H1 (cell line): ENCODE measurements at regions not wholly inside any gene's neighbourhood (a gene's known extent, or its start where the extent isn't known, plus 50 kb on each side); places are given as distances from the start of the nearest gene placed in this dataset.

ENCODE experiments used
- CREB1 ChIP-seq: IDR thresholded peaks from 2 replicates; pipeline ENCODE4 v1.6.1; 2012; ENCODE audit warnings: inconsistent platforms
- GABPA ChIP-seq: IDR thresholded peaks from 2 replicates; pipeline ENCODE4 v1.6.1; 2011; ENCODE audit warnings: mild to moderate bottlenecking, low read length, moderate library complexity, borderline replicate concordance; ENCODE audit not compliant: insufficient read depth
- KDM1A ChIP-seq: fragments of 200-600, 300-600 bp; sonication (generic); IDR thresholded peaks from 2 replicates; pipeline ENCODE4 v1.7.1; 2016; ENCODE audit warnings: mild to moderate bottlenecking, low read length, borderline replicate concordance
- POLR2A ChIP-seq, 2 experiments: IDR thresholded peaks; 1 replicate in 1 of 2; 2 replicates in 1 of 2; pipeline ENCODE4 v1.6.1; 2011; ENCODE audit warnings: low read depth in 2 of 2, low read length in 2 of 2, mild to moderate bottlenecking in 2 of 2; ENCODE audit errors: control extremely low read depth in 1 of 2
- RAD21 ChIP-seq, 2 experiments: IDR thresholded peaks in 1 of 2; conservative IDR thresholded peaks in 1 of 2; 2 replicates each; pipeline ENCODE4 v1.6.1; 2011; ENCODE audit warnings: low read depth in 2 of 2, low read length in 2 of 2, improper control_type of control experiment in 1 of 2, inconsistent platforms in 1 of 2, mild to moderate bottlenecking in 1 of 2, moderate library complexity in 1 of 2
- TF ChIP-seq, protein P1 (sequence below), 3 experiments: IDR thresholded peaks; 1 replicate in 2 of 3; 2 replicates in 1 of 3; pipeline versions ENCODE4 v1.5.1 to v1.6.1; 2011; ENCODE audit warnings: low read length in 3 of 3, mild to moderate bottlenecking in 3 of 3, inconsistent platforms in 2 of 3, low read depth in 1 of 3, moderate library complexity in 1 of 3; ENCODE audit not compliant: insufficient read depth in 1 of 3; ENCODE audit errors: control extremely low read depth in 1 of 3
- TF ChIP-seq, protein P2 (sequence below): fragments of 300-600 bp; sonication (generic); IDR thresholded peaks from 2 replicates; pipeline ENCODE4 v1.7.1; 2012; ENCODE audit warnings: low read length, moderate library complexity, mild to moderate bottlenecking, inconsistent platforms; ENCODE audit not compliant: insufficient replicate concordance

DNA sequence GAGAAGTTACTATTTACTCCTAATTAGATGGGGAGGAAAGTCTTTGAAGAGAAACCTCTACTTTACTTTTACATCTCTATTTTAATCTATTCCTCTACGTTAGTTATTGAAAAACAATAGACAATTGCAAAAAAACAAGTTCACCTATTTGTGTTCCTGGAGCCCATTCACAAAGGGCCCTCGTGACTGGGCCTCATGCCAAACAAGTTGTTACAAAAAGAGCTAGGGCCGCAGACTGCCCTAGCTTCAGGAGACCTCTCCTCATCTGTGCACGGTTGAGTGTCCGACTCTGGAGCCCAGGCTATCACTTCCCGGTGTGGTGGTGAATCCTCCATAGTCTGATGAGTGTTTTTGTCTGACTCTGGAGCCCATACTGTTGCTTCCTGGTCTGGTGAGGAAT, 190.9 kb downstream of the ZNF486 start:
- no peak for TF ChIP-seq KDM1A
- no peak for TF ChIP-seq POLR2A (IDR thresholded peaks at IDR 0.05; ENCODE audit: control extremely low read depth in 1 of 2, low read depth in 2 of 2, low read length in 2 of 2)
- no peak for TF ChIP-seq RAD21 (IDR thresholded peaks at IDR 0.05 in 1 of 2, conservative IDR thresholded peaks at IDR 0.05 in 1 of 2; ENCODE audit: low read depth in 2 of 2, low read length in 2 of 2)
- TF ChIP-seq, protein P1, sequence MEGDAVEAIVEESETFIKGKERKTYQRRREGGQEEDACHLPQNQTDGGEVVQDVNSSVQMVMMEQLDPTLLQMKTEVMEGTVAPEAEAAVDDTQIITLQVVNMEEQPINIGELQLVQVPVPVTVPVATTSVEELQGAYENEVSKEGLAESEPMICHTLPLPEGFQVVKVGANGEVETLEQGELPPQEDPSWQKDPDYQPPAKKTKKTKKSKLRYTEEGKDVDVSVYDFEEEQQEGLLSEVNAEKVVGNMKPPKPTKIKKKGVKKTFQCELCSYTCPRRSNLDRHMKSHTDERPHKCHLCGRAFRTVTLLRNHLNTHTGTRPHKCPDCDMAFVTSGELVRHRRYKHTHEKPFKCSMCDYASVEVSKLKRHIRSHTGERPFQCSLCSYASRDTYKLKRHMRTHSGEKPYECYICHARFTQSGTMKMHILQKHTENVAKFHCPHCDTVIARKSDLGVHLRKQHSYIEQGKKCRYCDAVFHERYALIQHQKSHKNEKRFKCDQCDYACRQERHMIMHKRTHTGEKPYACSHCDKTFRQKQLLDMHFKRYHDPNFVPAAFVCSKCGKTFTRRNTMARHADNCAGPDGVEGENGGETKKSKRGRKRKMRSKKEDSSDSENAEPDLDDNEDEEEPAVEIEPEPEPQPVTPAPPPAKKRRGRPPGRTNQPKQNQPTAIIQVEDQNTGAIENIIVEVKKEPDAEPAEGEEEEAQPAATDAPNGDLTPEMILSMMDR (IDR thresholded peaks at IDR 0.05; ENCODE audit: control extremely low read depth in 1 of 3, insufficient read depth in 1 of 3, low read depth in 1 of 3, low read length in 3 of 3) = no peak
- TF ChIP-seq CREB1 = no peak
- TF ChIP-seq, protein P2, sequence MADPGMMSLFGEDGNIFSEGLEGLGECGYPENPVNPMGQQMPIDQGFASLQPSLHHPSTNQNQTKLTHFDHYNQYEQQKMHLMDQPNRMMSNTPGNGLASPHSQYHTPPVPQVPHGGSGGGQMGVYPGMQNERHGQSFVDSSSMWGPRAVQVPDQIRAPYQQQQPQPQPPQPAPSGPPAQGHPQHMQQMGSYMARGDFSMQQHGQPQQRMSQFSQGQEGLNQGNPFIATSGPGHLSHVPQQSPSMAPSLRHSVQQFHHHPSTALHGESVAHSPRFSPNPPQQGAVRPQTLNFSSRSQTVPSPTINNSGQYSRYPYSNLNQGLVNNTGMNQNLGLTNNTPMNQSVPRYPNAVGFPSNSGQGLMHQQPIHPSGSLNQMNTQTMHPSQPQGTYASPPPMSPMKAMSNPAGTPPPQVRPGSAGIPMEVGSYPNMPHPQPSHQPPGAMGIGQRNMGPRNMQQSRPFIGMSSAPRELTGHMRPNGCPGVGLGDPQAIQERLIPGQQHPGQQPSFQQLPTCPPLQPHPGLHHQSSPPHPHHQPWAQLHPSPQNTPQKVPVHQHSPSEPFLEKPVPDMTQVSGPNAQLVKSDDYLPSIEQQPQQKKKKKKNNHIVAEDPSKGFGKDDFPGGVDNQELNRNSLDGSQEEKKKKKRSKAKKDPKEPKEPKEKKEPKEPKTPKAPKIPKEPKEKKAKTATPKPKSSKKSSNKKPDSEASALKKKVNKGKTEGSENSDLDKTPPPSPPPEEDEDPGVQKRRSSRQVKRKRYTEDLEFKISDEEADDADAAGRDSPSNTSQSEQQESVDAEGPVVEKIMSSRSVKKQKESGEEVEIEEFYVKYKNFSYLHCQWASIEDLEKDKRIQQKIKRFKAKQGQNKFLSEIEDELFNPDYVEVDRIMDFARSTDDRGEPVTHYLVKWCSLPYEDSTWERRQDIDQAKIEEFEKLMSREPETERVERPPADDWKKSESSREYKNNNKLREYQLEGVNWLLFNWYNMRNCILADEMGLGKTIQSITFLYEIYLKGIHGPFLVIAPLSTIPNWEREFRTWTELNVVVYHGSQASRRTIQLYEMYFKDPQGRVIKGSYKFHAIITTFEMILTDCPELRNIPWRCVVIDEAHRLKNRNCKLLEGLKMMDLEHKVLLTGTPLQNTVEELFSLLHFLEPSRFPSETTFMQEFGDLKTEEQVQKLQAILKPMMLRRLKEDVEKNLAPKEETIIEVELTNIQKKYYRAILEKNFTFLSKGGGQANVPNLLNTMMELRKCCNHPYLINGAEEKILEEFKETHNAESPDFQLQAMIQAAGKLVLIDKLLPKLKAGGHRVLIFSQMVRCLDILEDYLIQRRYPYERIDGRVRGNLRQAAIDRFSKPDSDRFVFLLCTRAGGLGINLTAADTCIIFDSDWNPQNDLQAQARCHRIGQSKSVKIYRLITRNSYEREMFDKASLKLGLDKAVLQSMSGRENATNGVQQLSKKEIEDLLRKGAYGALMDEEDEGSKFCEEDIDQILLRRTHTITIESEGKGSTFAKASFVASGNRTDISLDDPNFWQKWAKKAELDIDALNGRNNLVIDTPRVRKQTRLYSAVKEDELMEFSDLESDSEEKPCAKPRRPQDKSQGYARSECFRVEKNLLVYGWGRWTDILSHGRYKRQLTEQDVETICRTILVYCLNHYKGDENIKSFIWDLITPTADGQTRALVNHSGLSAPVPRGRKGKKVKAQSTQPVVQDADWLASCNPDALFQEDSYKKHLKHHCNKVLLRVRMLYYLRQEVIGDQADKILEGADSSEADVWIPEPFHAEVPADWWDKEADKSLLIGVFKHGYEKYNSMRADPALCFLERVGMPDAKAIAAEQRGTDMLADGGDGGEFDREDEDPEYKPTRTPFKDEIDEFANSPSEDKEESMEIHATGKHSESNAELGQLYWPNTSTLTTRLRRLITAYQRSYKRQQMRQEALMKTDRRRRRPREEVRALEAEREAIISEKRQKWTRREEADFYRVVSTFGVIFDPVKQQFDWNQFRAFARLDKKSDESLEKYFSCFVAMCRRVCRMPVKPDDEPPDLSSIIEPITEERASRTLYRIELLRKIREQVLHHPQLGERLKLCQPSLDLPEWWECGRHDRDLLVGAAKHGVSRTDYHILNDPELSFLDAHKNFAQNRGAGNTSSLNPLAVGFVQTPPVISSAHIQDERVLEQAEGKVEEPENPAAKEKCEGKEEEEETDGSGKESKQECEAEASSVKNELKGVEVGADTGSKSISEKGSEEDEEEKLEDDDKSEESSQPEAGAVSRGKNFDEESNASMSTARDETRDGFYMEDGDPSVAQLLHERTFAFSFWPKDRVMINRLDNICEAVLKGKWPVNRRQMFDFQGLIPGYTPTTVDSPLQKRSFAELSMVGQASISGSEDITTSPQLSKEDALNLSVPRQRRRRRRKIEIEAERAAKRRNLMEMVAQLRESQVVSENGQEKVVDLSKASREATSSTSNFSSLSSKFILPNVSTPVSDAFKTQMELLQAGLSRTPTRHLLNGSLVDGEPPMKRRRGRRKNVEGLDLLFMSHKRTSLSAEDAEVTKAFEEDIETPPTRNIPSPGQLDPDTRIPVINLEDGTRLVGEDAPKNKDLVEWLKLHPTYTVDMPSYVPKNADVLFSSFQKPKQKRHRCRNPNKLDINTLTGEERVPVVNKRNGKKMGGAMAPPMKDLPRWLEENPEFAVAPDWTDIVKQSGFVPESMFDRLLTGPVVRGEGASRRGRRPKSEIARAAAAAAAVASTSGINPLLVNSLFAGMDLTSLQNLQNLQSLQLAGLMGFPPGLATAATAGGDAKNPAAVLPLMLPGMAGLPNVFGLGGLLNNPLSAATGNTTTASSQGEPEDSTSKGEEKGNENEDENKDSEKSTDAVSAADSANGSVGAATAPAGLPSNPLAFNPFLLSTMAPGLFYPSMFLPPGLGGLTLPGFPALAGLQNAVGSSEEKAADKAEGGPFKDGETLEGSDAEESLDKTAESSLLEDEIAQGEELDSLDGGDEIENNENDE = no peak
- TF ChIP-seq GABPA = no peak
